GM12878 (cell line): ENCODE measurements at regions not wholly inside any gene's neighbourhood (a gene's known extent, or its start where the extent isn't known, plus 50 kb on each side); places are given as distances from the start of the nearest gene placed in this dataset.

Experiments used
- ATAC-seq: fragments of 200-7000 bp; cut with Tn5 transposase; 3 replicates; pipeline ENCODE4 v1.9.1; 2020; ENCODE audit warnings: mild to moderate bottlenecking, moderate library complexity
- BruUV-seq: library from RNA; stranded (reverse); fragments of 400-500 nt; replicated peaks from 2 replicates; lab custom pipeline; 2021; lab: Mats Ljungman, UMichigan
- CTCF ChIA-PET: fragments of 300-600 bp; sonication (Branson Sonifier 250); formaldehyde crosslinking; extraction: SDS; loops from one replicate; lab custom pipeline; 2021; ENCODE audit warnings: inconsistent platforms; lab: Yijun Ruan, JAX
- POLR2A ChIA-PET: fragments of 350-600 bp; formaldehyde crosslinking; extraction: SDS; loops from one replicate; lab custom pipeline; 2021; ENCODE audit warnings: inconsistent platforms; lab: Charles Lee
- RAD21 ChIA-PET: fragments of 300-600 bp; sonication (Branson Sonifier 250); formaldehyde crosslinking; loops from one replicate; lab custom pipeline; 2023; ENCODE audit warnings: antibody characterized with exemption; ENCODE audit not compliant: unreplicated experiment; lab: Charles Lee
- SMC1A ChIA-PET: fragments of 300-600 bp; sonication (Branson Sonifier 250); formaldehyde crosslinking; loops from one replicate; lab custom pipeline; 2023; ENCODE audit not compliant: unreplicated experiment, uncharacterized antibody; lab: Charles Lee
- DNase-seq: peaks from one replicate; pipeline ENCODE4 v3.0.0-alpha.2; 2011; ENCODE audit warnings: low read depth, low spot score
- FAIRE-seq: peaks from 3 replicates; lab custom pipeline; 2011; peaks lifted over from hg19 to GRCh38; lab: Jason Lieb, UNC
- H2AFZ ChIP-seq: 2 replicates; pipeline ENCODE4 v1.6.0; 2011; ENCODE audit warnings: low read depth, low read length, control low read depth; ENCODE audit not compliant: control insufficient read depth
- H3K27ac ChIP-seq: 2 replicates; pipeline ENCODE4 v1.5.1; 2011; ENCODE audit warnings: control low read depth; ENCODE audit not compliant: control insufficient read depth, insufficient read depth
- H3K27me3 ChIP-seq, 2 experiments: replicated peaks in 1 of 2; 2 replicates each; pipeline versions ENCODE4 v1.6.0 to v1.6.1; 2011; ENCODE audit warnings: low read length in 1 of 2; ENCODE audit not compliant: control insufficient read depth in 2 of 2, insufficient read depth in 2 of 2
- H3K36me3 ChIP-seq, 2 experiments: 2 replicates each; pipeline ENCODE4 v1.5.1; 2011; ENCODE audit warnings: low read length in 1 of 2; ENCODE audit not compliant: control insufficient read depth in 2 of 2, insufficient read depth in 2 of 2
- H3K4me1 ChIP-seq: 2 replicates; pipeline ENCODE4 v1.6.1; 2011; ENCODE audit warnings: mild to moderate bottlenecking, low read length, moderate library complexity, mixed read lengths; ENCODE audit not compliant: control insufficient read depth, insufficient read depth
- H3K4me2 ChIP-seq: 2 replicates; pipeline ENCODE4 v1.6.0; 2011; ENCODE audit warnings: control low read depth; ENCODE audit not compliant: control insufficient read depth, insufficient read depth
- H3K4me3 ChIP-seq: fragments of 200-600 bp; sonication (generic); 2 replicates; pipeline ENCODE4 v1.5.1; 2016
- H3K79me2 ChIP-seq: 2 replicates; pipeline ENCODE4 v1.6.0; 2011; ENCODE audit warnings: low read length; ENCODE audit not compliant: control insufficient read depth, insufficient read depth
- H3K9ac ChIP-seq: 2 replicates; pipeline ENCODE4 v1.8.0; 2011; ENCODE audit warnings: low read length, control low read depth, mixed read lengths; ENCODE audit not compliant: control insufficient read depth, insufficient read depth
- H3K9me3 ChIP-seq: replicated peaks from 3 replicates; pipeline ENCODE4 v1.5.1; 2011; ENCODE audit warnings: mild to moderate bottlenecking, low read length; ENCODE audit not compliant: control insufficient read depth, insufficient read depth
- H4K20me1 ChIP-seq: 2 replicates; pipeline ENCODE4 v1.6.0; 2011; ENCODE audit not compliant: control insufficient read depth, insufficient read depth
- BACH1 ChIP-seq: fragments of 450-650 bp; IDR thresholded peaks from 2 replicates; pipeline ENCODE4 v1.6.1; 2017; ENCODE audit warnings: mild to moderate bottlenecking, borderline replicate concordance
- BCL11A ChIP-seq: IDR thresholded peaks from 2 replicates; pipeline ENCODE4 v1.6.1; 2011; ENCODE audit warnings: low read depth, low read length
- FOXM1 ChIP-seq: IDR thresholded peaks from 2 replicates; pipeline ENCODE4 v1.6.1; 2012; ENCODE audit warnings: low read depth, mild to moderate bottlenecking, inconsistent platforms, low read length, moderate library complexity
- HDAC2 ChIP-seq: fragments of 200-600 bp; sonication (generic); IDR thresholded peaks from 2 replicates; pipeline ENCODE4 v1.6.1; 2017
- KAT2A ChIP-seq: conservative IDR thresholded peaks from 2 replicates; pipeline ENCODE4 v1.6.1; 2011; ENCODE audit warnings: low read depth, low read length; ENCODE audit not compliant: control insufficient read depth
- KLF5 ChIP-seq: fragments of 450-650 bp; IDR thresholded peaks from 2 replicates; pipeline ENCODE4 v1.6.1; 2014; ENCODE audit warnings: mild to moderate bottlenecking; ENCODE audit not compliant: partially characterized antibody
- SMAD5 ChIP-seq: IDR thresholded peaks from 2 replicates; pipeline ENCODE4 v1.6.1; 2016; ENCODE audit warnings: antibody characterized with exemption, low read depth
- TBL1XR1 ChIP-seq: IDR thresholded peaks from 2 replicates; pipeline ENCODE4 v1.6.1; 2012; ENCODE audit warnings: low read depth, low read length, improper control_type of control experiment
- ZZZ3 ChIP-seq: IDR thresholded peaks from 2 replicates; pipeline ENCODE4 v1.6.1; 2011; ENCODE audit warnings: low read depth; ENCODE audit not compliant: control insufficient read depth, insufficient read length
- WGBS: methylation state at CpG from one replicate; pipeline ENCODE4 v1.1.6; 2016; ENCODE audit warnings: low lambda C conversion rate; ENCODE audit not compliant: insufficient replicate concordance, insufficient coverage; ENCODE audit errors: missing lambda C conversion rate; 5-methylcytosine and 5-hydroxymethylcytosine counted together
- in situ Hi-C: fragments of 300-500 bp; cut with MboI; formaldehyde crosslinking; loops from 9 replicates; pipeline ENCODE4 v1.14.3; 2018; ENCODE audit warnings: mixed read lengths
- intact Hi-C: fragments of 100-400 bp; cut with micrococcal nuclease; formaldehyde crosslinking; loops from one replicate; pipeline ENCODE4 v1.14.2; 2022; ENCODE audit not compliant: unreplicated experiment
- TF ChIP-seq, protein P1 (sequence below): fragments of 150-350 bp; IDR thresholded peaks from 2 replicates; pipeline ENCODE4 v1.6.1; 2016; ENCODE audit warnings: low read depth, low read length
- TF ChIP-seq, protein P2 (sequence below): IDR thresholded peaks from 2 replicates; pipeline ENCODE4 v1.6.1; 2012; ENCODE audit warnings: low read depth, low read length, improper control_type of control experiment
- TF ChIP-seq, protein P3 (sequence below), 3 experiments: IDR thresholded peaks in 2 of 3; conservative IDR thresholded peaks in 1 of 3; 2 replicates each; pipeline ENCODE4 v1.5.1; 2011; ENCODE audit warnings: low read depth in 3 of 3, low read length in 3 of 3, mild to moderate bottlenecking in 3 of 3, control low read depth in 2 of 3, moderate library complexity in 2 of 3, inconsistent platforms in 1 of 3, mixed read lengths in 1 of 3; ENCODE audit not compliant: control insufficient read depth in 2 of 3, insufficient read depth in 1 of 3; ENCODE audit errors: extremely low read depth in 1 of 3
- TF ChIP-seq, protein P4 (sequence below): IDR thresholded peaks from 2 replicates; pipeline ENCODE4 v1.6.1; 2011; ENCODE audit warnings: mild to moderate bottlenecking, low read depth, low read length, moderate library complexity; ENCODE audit not compliant: insufficient replicate concordance

DNA sequence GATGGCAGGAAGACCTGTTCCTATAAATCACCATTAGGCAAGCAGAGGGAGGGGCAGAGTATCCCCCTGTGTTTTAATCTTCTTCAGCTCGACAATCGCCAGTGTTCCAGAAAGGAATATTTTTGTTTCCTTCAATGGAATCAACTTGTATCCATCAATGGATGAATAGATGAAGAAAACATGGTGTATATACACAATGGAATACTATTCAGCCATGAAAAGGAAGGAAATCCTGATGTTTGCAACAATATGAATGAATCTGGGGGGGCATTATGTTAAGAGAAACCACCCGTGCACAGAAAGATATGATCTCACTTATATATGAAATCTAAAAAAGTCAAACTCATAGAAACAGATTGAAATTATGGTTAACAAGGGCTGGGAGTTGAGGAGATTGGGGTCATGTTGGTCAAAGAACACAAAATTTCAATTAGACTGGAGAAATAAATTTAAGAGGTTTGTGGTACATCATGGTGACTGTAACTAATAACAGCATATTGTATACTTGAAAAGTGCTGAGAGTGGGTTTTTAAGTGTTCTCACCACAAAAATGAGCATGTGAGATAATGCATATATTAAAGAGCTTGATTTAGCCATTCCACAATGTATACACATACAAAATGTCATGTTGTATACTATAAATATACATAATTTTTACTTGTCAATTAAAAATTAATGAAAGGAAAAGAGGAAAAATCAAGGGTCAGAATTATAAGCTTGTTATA lies 64.2 kb upstream of the ITGA11 start:
- Histone ChIP-seq H3K36me3 (no peaks in the 10 kb centered on the region), H3K27me3 (peaks cover 0 to 5% of the 10 kb centered on the region in 2 experiments; a peak in 2 of 4 replicates), H3K9me3 (no peaks in the 10 kb centered on the region; the same call in 2 of the 3 replicates), H4K20me1 (no peaks in the 10 kb centered on the region), H3K27ac (no peak overlapping the region), H3K4me3 (no peak overlapping the region), H2AFZ (no peak overlapping the region), H3K4me1 (no peaks in the 10 kb centered on the region), H3K9ac (no peak overlapping the region), H3K4me2 (no peak overlapping the region), H3K79me2 (no peaks in the 10 kb centered on the region)
- intact Hi-C loops (no loop called here), in situ Hi-C loops (no loop called here)
- ChIA-PET CTCF (interaction anchor here (1.0 kb wide), 1 partner anchor 54 kb away, joined by 3 read pairs; no protein-coding TSS in a partner anchor), SMC1A (no interaction called here), RAD21 (no interaction called here), POLR2A (no interaction called here)
- WGBS, result 29% methylated on average over 3 of the region's 3 CpGs
- ATAC-seq (no peak), FAIRE-seq (no peak), DNase-seq (no peak)
- BruUV-seq, result no TSS peak
- TF ChIP-seq ZZZ3, result no peak
- TF ChIP-seq, protein P1, sequence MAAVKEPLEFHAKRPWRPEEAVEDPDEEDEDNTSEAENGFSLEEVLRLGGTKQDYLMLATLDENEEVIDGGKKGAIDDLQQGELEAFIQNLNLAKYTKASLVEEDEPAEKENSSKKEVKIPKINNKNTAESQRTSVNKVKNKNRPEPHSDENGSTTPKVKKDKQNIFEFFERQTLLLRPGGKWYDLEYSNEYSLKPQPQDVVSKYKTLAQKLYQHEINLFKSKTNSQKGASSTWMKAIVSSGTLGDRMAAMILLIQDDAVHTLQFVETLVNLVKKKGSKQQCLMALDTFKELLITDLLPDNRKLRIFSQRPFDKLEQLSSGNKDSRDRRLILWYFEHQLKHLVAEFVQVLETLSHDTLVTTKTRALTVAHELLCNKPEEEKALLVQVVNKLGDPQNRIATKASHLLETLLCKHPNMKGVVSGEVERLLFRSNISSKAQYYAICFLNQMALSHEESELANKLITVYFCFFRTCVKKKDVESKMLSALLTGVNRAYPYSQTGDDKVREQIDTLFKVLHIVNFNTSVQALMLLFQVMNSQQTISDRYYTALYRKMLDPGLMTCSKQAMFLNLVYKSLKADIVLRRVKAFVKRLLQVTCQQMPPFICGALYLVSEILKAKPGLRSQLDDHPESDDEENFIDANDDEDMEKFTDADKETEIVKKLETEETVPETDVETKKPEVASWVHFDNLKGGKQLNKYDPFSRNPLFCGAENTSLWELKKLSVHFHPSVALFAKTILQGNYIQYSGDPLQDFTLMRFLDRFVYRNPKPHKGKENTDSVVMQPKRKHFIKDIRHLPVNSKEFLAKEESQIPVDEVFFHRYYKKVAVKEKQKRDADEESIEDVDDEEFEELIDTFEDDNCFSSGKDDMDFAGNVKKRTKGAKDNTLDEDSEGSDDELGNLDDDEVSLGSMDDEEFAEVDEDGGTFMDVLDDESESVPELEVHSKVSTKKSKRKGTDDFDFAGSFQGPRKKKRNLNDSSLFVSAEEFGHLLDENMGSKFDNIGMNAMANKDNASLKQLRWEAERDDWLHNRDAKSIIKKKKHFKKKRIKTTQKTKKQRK, result no peak
- no peak for TF ChIP-seq BACH1
- TF ChIP-seq, protein P2, sequence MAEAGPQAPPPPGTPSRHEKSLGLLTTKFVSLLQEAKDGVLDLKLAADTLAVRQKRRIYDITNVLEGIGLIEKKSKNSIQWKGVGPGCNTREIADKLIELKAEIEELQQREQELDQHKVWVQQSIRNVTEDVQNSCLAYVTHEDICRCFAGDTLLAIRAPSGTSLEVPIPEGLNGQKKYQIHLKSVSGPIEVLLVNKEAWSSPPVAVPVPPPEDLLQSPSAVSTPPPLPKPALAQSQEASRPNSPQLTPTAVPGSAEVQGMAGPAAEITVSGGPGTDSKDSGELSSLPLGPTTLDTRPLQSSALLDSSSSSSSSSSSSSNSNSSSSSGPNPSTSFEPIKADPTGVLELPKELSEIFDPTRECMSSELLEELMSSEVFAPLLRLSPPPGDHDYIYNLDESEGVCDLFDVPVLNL, result no peak
- TF ChIP-seq FOXM1, result no peak
- TF ChIP-seq, protein P3, sequence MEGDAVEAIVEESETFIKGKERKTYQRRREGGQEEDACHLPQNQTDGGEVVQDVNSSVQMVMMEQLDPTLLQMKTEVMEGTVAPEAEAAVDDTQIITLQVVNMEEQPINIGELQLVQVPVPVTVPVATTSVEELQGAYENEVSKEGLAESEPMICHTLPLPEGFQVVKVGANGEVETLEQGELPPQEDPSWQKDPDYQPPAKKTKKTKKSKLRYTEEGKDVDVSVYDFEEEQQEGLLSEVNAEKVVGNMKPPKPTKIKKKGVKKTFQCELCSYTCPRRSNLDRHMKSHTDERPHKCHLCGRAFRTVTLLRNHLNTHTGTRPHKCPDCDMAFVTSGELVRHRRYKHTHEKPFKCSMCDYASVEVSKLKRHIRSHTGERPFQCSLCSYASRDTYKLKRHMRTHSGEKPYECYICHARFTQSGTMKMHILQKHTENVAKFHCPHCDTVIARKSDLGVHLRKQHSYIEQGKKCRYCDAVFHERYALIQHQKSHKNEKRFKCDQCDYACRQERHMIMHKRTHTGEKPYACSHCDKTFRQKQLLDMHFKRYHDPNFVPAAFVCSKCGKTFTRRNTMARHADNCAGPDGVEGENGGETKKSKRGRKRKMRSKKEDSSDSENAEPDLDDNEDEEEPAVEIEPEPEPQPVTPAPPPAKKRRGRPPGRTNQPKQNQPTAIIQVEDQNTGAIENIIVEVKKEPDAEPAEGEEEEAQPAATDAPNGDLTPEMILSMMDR (IDR thresholded peaks at IDR 0.05 in 2 of 3, conservative IDR thresholded peaks at IDR 0.05 in 1 of 3; ENCODE audit: control insufficient read depth in 2 of 3, extremely low read depth in 1 of 3, insufficient read depth in 1 of 3, low read depth in 3 of 3, low read length in 3 of 3), result no peak
- TF ChIP-seq TBL1XR1, result no peak
- TF ChIP-seq, protein P4, sequence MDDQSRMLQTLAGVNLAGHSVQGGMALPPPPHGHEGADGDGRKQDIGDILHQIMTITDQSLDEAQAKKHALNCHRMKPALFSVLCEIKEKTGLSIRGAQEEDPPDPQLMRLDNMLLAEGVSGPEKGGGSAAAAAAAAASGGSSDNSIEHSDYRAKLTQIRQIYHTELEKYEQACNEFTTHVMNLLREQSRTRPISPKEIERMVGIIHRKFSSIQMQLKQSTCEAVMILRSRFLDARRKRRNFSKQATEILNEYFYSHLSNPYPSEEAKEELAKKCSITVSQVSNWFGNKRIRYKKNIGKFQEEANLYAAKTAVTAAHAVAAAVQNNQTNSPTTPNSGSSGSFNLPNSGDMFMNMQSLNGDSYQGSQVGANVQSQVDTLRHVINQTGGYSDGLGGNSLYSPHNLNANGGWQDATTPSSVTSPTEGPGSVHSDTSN, result no peak
- no peak for TF ChIP-seq BCL11A
- no peak for TF ChIP-seq HDAC2
- no peak for TF ChIP-seq KLF5
- no peak for TF ChIP-seq SMAD5
- no peak for TF ChIP-seq KAT2A
